GM23338 (cell line): ENCODE measurements at regions not wholly inside any gene's neighbourhood (a gene's known extent, or its start where the extent isn't known, plus 50 kb on each side); places are given as distances from the start of the nearest gene placed in this dataset.

Experiments used
- ATAC-seq: fragments of 200-7000 bp; cut with Tn5 transposase; 3 replicates; pipeline ENCODE4 v1.9.1; 2020
- DNase-seq: peaks from one replicate; pipeline ENCODE4 v3.0.0-alpha.2; 2015; ENCODE audit warnings: low spot score
- H2AFZ ChIP-seq: fragments of 200-600 bp; sonication (generic); 2 replicates; pipeline ENCODE4 v1.8.0; 2016; ENCODE audit warnings: antibody characterized with exemption, mild to moderate bottlenecking, moderate library complexity
- H3F3A ChIP-seq: fragments of 200-600 bp; sonication (generic); replicated peaks from 2 replicates; pipeline ENCODE4 v1.8.0; 2017; ENCODE audit warnings: antibody characterized with exemption, mixed run types, low read depth
- H3K27ac ChIP-seq: fragments of 200-600 bp; sonication (generic); 2 replicates; pipeline ENCODE4 v1.6.1; 2016; ENCODE audit warnings: low read depth
- H3K27me3 ChIP-seq: fragments of 200-600 bp; sonication (generic); 2 replicates; pipeline ENCODE4 v1.8.0; 2016; ENCODE audit warnings: mild to moderate bottlenecking, mixed run types, moderate library complexity; ENCODE audit not compliant: insufficient read depth
- H3K36me3 ChIP-seq: fragments of 200-600 bp; sonication (generic); 2 replicates; pipeline ENCODE4 v1.8.0; 2016; ENCODE audit warnings: mild to moderate bottlenecking; ENCODE audit not compliant: insufficient read depth
- H3K4me1 ChIP-seq: fragments of 200-600 bp; sonication (generic); 2 replicates; pipeline ENCODE4 v1.8.0; 2016; ENCODE audit warnings: mild to moderate bottlenecking, moderate library complexity; ENCODE audit not compliant: insufficient read depth
- H3K4me2 ChIP-seq: fragments of 200-600 bp; sonication (generic); 2 replicates; pipeline ENCODE4 v1.7.1; 2017; ENCODE audit warnings: mixed run types
- H3K4me3 ChIP-seq: fragments of 200-600 bp; sonication (generic); 2 replicates; pipeline ENCODE4 v1.6.1; 2016; ENCODE audit warnings: mixed run types
- H3K79me2 ChIP-seq: fragments of 200-600 bp; sonication (generic); replicated peaks from 2 replicates; pipeline ENCODE4 v1.8.0; 2017; ENCODE audit warnings: mild to moderate bottlenecking; ENCODE audit not compliant: insufficient read depth
- H3K9me2 ChIP-seq: fragments of 200-600 bp; sonication (generic); 2 replicates; pipeline ENCODE4 v1.8.0; 2017; ENCODE audit not compliant: insufficient read depth
- H4K20me1 ChIP-seq: fragments of 200-600 bp; sonication (generic); replicated peaks from 2 replicates; pipeline ENCODE4 v1.8.0; 2017; ENCODE audit warnings: mild to moderate bottlenecking; ENCODE audit not compliant: insufficient read depth
- H3K27ac Mint-ChIP-seq: 2 replicates; pipeline ENCODE4 v1.8.0; 2020; ENCODE audit warnings: inconsistent platforms, mild to moderate bottlenecking, moderate library complexity, mixed read lengths
- H3K27me3 Mint-ChIP-seq: 3 replicates; pipeline ENCODE4 v1.8.0; 2022; ENCODE audit warnings: low read depth, mild to moderate bottlenecking, moderate library complexity, mixed read lengths, inconsistent platforms; ENCODE audit not compliant: insufficient read depth, poor library complexity
- H3K36me3 Mint-ChIP-seq: 3 replicates; pipeline ENCODE4 v1.8.0; 2021; ENCODE audit warnings: low read depth, mild to moderate bottlenecking, inconsistent platforms, moderate library complexity, mixed read lengths
- H3K4me1 Mint-ChIP-seq: 3 replicates; pipeline ENCODE4 v1.8.0; 2020; ENCODE audit warnings: mild to moderate bottlenecking, inconsistent platforms, mixed read lengths
- H3K4me3 Mint-ChIP-seq: 3 replicates; pipeline ENCODE4 v1.8.0; 2021; ENCODE audit warnings: moderate library complexity, mild to moderate bottlenecking, inconsistent platforms, mixed read lengths
- H3K9me3 Mint-ChIP-seq: 3 replicates; pipeline ENCODE4 v1.8.0; 2020; ENCODE audit warnings: moderate library complexity, mild to moderate bottlenecking, inconsistent platforms, mixed read lengths
- CREB1 ChIP-seq: fragments of 250-450 bp; sonication (Bioruptor Pico); IDR thresholded peaks from 2 replicates; pipeline ENCODE4 v1.5.0; 2020; ENCODE audit warnings: low read depth, mild to moderate bottlenecking, moderate library complexity
- EZH2 ChIP-seq: fragments of 200-600 bp; sonication (generic); IDR thresholded peaks from one replicate; pipeline ENCODE4 v1.8.0; 2017; ENCODE audit warnings: antibody characterized with exemption, mild to moderate bottlenecking, low read depth; ENCODE audit not compliant: unreplicated experiment
- NANOG ChIP-seq: IDR thresholded peaks from 2 replicates; pipeline ENCODE4 v1.6.1; 2016; ENCODE audit warnings: antibody characterized with exemption, borderline replicate concordance
- POLR2AphosphoS5 ChIP-seq: IDR thresholded peaks from 2 replicates; pipeline ENCODE4 v1.6.1; 2016; ENCODE audit warnings: antibody characterized with exemption, low read depth
- STAT1 ChIP-seq: IDR thresholded peaks from one replicate; pipeline ENCODE4 v1.6.1; 2016; ENCODE audit warnings: antibody characterized with exemption; ENCODE audit not compliant: unreplicated experiment
- ZNF114 ChIP-seq: fragments of 250-450 bp; sonication (Bioruptor Pico); IDR thresholded peaks from 2 replicates; pipeline ENCODE4 v1.5.0; 2020; ENCODE audit warnings: mild to moderate bottlenecking, moderate library complexity
- TF ChIP-seq, protein P1 (sequence below): fragments of 250-450 bp; sonication (Bioruptor Pico); IDR thresholded peaks from 2 replicates; pipeline ENCODE4 v1.5.0; 2020; ENCODE audit warnings: mild to moderate bottlenecking, moderate library complexity
- TF ChIP-seq, protein P2 (sequence below), 2 experiments: fragments of 200-600 bp in 1 of 2; sonication (generic) in 1 of 2; conservative IDR thresholded peaks; 2 replicates each; pipeline versions ENCODE4 v1.5.1 to v1.6.1; 2016 to 2017; ENCODE audit warnings: antibody characterized with exemption in 2 of 2, low read depth in 2 of 2, mild to moderate bottlenecking in 2 of 2, moderate library complexity in 1 of 2

DNA sequence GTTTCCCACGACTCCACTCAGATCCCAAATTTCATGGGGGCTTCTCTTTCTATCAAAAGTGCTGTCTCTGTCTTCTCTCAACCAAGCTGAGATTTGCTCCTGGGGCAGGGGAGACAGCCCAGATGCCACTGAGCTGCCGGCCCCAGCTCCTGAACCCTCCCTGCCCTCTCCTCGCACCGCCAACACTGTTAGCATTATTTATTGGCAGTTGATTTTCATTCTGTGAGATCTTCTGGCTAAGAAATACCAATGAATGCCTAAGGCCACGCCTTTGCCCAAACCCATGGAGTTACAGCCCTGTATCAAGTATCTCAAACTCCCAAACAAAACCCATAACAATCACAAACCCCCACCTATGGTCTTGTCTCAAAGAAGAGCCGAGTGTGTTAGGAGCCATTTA, 153.0 kb upstream of the TWIST2 start (continued):
- TF ChIP-seq, protein P1, sequence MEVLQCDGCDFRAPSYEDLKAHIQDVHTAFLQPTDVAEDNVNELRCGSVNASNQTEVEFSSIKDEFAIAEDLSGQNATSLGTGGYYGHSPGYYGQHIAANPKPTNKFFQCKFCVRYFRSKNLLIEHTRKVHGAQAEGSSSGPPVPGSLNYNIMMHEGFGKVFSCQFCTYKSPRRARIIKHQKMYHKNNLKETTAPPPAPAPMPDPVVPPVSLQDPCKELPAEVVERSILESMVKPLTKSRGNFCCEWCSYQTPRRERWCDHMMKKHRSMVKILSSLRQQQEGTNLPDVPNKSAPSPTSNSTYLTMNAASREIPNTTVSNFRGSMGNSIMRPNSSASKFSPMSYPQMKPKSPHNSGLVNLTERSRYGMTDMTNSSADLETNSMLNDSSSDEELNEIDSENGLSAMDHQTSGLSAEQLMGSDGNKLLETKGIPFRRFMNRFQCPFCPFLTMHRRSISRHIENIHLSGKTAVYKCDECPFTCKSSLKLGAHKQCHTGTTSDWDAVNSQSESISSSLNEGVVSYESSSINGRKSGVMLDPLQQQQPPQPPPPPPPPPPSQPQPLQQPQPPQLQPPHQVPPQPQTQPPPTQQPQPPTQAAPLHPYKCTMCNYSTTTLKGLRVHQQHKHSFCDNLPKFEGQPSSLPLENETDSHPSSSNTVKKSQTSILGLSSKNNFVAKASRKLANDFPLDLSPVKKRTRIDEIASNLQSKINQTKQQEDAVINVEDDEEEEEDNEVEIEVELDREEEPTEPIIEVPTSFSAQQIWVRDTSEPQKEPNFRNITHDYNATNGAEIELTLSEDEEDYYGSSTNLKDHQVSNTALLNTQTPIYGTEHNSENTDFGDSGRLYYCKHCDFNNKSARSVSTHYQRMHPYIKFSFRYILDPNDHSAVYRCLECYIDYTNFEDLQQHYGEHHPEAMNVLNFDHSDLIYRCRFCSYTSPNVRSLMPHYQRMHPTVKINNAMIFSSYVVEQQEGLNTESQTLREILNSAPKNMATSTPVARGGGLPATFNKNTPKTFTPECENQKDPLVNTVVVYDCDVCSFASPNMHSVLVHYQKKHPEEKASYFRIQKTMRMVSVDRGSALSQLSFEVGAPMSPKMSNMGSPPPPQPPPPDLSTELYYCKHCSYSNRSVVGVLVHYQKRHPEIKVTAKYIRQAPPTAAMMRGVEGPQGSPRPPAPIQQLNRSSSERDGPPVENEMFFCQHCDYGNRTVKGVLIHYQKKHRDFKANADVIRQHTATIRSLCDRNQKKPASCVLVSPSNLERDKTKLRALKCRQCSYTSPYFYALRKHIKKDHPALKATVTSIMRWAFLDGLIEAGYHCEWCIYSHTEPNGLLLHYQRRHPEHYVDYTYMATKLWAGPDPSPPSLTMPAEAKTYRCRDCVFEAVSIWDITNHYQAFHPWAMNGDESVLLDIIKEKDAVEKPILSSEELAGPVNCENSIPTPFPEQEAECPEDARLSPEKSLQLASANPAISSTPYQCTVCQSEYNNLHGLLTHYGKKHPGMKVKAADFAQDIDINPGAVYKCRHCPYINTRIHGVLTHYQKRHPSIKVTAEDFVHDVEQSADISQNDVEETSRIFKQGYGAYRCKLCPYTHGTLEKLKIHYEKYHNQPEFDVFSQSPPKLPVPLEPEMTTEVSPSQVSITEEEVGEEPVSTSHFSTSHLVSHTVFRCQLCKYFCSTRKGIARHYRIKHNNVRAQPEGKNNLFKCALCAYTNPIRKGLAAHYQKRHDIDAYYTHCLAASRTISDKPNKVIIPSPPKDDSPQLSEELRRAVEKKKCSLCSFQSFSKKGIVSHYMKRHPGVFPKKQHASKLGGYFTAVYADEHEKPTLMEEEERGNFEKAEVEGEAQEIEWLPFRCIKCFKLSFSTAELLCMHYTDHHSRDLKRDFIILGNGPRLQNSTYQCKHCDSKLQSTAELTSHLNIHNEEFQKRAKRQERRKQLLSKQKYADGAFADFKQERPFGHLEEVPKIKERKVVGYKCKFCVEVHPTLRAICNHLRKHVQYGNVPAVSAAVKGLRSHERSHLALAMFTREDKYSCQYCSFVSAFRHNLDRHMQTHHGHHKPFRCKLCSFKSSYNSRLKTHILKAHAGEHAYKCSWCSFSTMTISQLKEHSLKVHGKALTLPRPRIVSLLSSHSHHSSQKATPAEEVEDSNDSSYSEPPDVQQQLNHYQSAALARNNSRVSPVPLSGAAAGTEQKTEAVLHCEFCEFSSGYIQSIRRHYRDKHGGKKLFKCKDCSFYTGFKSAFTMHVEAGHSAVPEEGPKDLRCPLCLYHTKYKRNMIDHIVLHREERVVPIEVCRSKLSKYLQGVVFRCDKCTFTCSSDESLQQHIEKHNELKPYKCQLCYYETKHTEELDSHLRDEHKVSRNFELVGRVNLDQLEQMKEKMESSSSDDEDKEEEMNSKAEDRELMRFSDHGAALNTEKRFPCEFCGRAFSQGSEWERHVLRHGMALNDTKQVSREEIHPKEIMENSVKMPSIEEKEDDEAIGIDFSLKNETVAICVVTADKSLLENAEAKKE: no peak

DNA sequence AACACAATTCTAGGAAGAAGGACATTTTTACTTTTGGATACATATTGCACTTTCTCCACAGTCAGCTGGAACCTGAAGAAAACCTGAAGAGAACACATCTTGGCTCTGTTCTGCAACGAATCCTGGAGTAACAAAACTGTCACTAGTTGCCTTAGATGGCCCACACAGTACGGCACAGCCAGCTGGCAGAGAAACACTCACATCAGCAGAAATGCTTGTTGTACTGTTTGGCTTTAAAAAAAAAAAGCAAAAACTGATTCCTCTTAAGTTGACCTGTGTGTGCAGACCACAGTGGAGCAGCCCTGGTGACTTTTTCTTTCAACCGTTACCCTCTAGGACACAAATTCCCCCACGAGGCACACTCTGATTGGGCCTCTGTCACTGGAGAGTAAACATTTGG, 152.3 kb upstream of the TWIST2 start:
- Histone ChIP-seq H3F3A (no peaks in the 10 kb centered on the region), H2AFZ (no peak overlapping the region), H3K4me3 (no peak overlapping the region), H3K27me3 (no peaks in the 10 kb centered on the region), H3K27ac (no peak overlapping the region), H3K9me2 (no peaks in the 10 kb centered on the region), H3K79me2 (no peaks in the 10 kb centered on the region), H3K36me3 (no peaks in the 10 kb centered on the region), H3K4me1 (no peaks in the 10 kb centered on the region), H4K20me1 (no peaks in the 10 kb centered on the region), H3K4me2 (no peak overlapping the region)
- DNase-seq (no peak), ATAC-seq (no peak)
- no peak overlapping the region for H3K27ac Mint-ChIP-seq
- no peaks in the 10 kb centered on the region for H3K9me3 Mint-ChIP-seq
- TF ChIP-seq STAT1: no peak
- TF ChIP-seq CREB1: no peak
- TF ChIP-seq, protein P2, sequence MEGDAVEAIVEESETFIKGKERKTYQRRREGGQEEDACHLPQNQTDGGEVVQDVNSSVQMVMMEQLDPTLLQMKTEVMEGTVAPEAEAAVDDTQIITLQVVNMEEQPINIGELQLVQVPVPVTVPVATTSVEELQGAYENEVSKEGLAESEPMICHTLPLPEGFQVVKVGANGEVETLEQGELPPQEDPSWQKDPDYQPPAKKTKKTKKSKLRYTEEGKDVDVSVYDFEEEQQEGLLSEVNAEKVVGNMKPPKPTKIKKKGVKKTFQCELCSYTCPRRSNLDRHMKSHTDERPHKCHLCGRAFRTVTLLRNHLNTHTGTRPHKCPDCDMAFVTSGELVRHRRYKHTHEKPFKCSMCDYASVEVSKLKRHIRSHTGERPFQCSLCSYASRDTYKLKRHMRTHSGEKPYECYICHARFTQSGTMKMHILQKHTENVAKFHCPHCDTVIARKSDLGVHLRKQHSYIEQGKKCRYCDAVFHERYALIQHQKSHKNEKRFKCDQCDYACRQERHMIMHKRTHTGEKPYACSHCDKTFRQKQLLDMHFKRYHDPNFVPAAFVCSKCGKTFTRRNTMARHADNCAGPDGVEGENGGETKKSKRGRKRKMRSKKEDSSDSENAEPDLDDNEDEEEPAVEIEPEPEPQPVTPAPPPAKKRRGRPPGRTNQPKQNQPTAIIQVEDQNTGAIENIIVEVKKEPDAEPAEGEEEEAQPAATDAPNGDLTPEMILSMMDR (conservative IDR thresholded peaks at IDR 0.05; ENCODE audit: low read depth in 2 of 2): no peak
- TF ChIP-seq ZNF114 (CRISPR knock-in tag): no peak
- TF ChIP-seq, protein P1: no peak
- no peak for TF ChIP-seq POLR2AphosphoS5
- TF ChIP-seq NANOG: no peak
- no peak for TF ChIP-seq EZH2
- H3K27me3 Mint-ChIP-seq: peaks cover 1% of the 10 kb centered on the region
- no peaks in the 10 kb centered on the region; the same call in 2 of the 3 replicates for H3K36me3 Mint-ChIP-seq
- no peak overlapping the region for H3K4me3 Mint-ChIP-seq
- H3K4me1 Mint-ChIP-seq: no peaks in the 10 kb centered on the region
